Pancreas (tissue), 10 donors: ENCODE measurements at regions not wholly inside any gene's neighbourhood (a gene's known extent, or its start where the extent isn't known, plus 50 kb on each side); places are given as distances from the start of the nearest gene placed in this dataset.

ENCODE experiments used
- ATAC-seq, 4 donors: fragments of 200-7000 bp; cut with Tn5 transposase; one replicate each; pipeline versions ENCODE4 v1.8.0 to v1.9.1; 2020; ENCODE audit warnings: mild to moderate bottlenecking in 4 of 4, moderate library complexity in 4 of 4
- DNase-seq, 6 donors: peaks; one replicate each; pipeline ENCODE4 v3.0.0-alpha.2; 2020
- FAIRE-seq: peaks from 2 replicates; lab custom pipeline; 2012; peaks lifted over from hg19 to GRCh38; lab: Jason Lieb, UNC
- H3K27ac ChIP-seq, 4 donors: fragments of 200-600 bp; sonication (generic); 1 replicate in 3 of 4; 2 replicates in 1 of 4; pipeline versions ENCODE4 v1.5.0 to v1.8.0; 2020
- H3K27me3 ChIP-seq, 4 donors: fragments of 200-600 bp; one replicate each; pipeline ENCODE4 v1.8.0; 2021
- H3K36me3 ChIP-seq, 3 donors: fragments of 200-600 bp; sonication (generic) in 1 of 3; one replicate each; pipeline versions ENCODE4 v1.5.0 to v1.8.0; 2020 to 2021
- H3K4me1 ChIP-seq, 3 donors: fragments of 200-600 bp; one replicate each; pipeline ENCODE4 v1.8.0; 2021
- H3K4me3 ChIP-seq, 4 donors: fragments of 200-600 bp; sonication (generic) in 2 of 4; one replicate each; pipeline versions ENCODE4 v1.5.0 to v1.8.0; 2020 to 2021
- H3K9me3 ChIP-seq, 4 donors: fragments of 200-600 bp; one replicate each; pipeline ENCODE4 v1.8.0; 2021
- CTCF ChIP-seq, 4 donors: fragments of 200-600 bp; sonication (generic) in 3 of 4; IDR thresholded peaks; one replicate each; pipeline versions ENCODE4 v1.5.0 to v1.8.0; 2021; ENCODE audit warnings: antibody characterized with exemption in 4 of 4
- WGBS, 2 donors: extraction: QIAGEN DNeasy Blood & Tissue Kit; methylation state at CpG; one replicate each; pipeline ENCODE4 v1.1.7; 2013; 5-methylcytosine and 5-hydroxymethylcytosine counted together
- intact Hi-C, 3 donors: fragments of 100-400 bp; cut with DNase I; formaldehyde crosslinking; loops; one replicate each; pipeline versions ENCODE4 v1.11.1 to v1.14.2; 2022
- donor health status: healthy with polysubstance abuse.
- donor health status: DM: no; HTN: no; CAD: no; lungs with moderate emphysema.
- donor health status: DM: no; HTN: no; CAD: no.
- donor health status: control.
- donor health status: control.
- donor health status: Bipolar disorder and iron deficiency.
- donor health status: DM: yes; HTN: yes; CAD: no.
- donor health status: DM: no; HTN: no; CAD: no.
- donor health status: DM: no; HTN: no; CAD: no.
- donor health status: DM: yes; HTN: yes; CAD: no.

DNA sequence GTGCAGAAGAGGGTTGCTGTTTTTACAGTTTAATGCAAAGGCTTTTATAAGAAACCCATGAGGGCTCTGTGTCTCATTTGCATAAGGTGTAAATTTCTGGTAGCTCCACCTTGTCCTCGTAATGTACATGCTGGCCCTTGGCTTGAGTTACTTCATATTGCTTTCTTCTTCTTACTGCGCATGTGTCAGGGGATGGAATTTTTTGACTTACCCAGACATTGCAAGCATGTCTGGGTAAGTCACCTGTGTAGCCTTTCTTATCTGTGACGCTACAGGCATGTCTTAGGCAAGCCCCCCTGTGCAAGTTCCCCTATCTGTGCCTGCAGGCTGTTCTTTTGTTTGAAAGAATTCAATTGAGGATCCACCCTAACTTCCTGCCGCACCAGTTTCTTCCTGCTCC lies 274.2 kb downstream of the ETNK1 start:
- FAIRE-seq (no peak), ATAC-seq (no peak), DNase-seq (no peak)
- TF ChIP-seq CTCF (IDR thresholded peaks at IDR 0.05) = no peak
- H3K4me3 ChIP-seq = no peak overlapping the region
- H3K27me3 ChIP-seq = no peaks in the 10 kb centered on the region
- no peak overlapping the region for H3K27ac ChIP-seq
- H3K4me1 ChIP-seq = no peaks in the 10 kb centered on the region
- H3K9me3 ChIP-seq = no peaks in the 10 kb centered on the region
- WGBS, 2 donors = 62 to 77% methylated on average over 4 of the region's 4 CpGs
- intact Hi-C loops = no loop called here
- no peaks in the 10 kb centered on the region for H3K36me3 ChIP-seq

GRCh38 chr12:22900401-22900800 lies 275.4 kb downstream of the ETNK1 start:
- Histone ChIP-seq H3K36me3 (no peaks in the 10 kb centered on the region), H3K9me3 (no peaks in the 10 kb centered on the region), H3K4me3 (no peak overlapping the region), H3K27me3 (no peaks in the 10 kb centered on the region), H3K4me1 (no peaks in the 10 kb centered on the region), H3K27ac (no peak overlapping the region)
- no peak for TF ChIP-seq CTCF (IDR thresholded peaks at IDR 0.05)
- FAIRE-seq = no peak
- DNase-seq = no peak
- no peak for ATAC-seq
- intact Hi-C loops = no loop called here

DNA sequence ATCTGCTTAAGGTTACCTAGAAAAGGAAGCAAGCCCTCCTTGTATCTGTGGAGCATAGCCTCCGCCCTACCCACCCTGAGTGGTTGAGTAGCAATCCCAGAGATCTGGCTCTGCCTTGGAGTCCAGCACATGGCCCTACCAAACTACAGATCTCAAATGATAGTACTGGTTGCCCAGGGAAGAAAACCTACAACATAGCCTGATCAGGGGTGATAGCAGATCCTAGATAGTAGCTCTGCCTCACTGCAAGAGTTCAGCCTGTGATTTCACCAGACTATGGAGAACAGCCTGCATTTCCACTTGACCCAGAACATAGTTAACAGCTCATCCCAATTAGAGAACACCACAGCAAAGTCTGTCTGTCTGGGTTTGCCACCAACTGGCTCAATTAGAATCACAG lies 279.5 kb downstream of the ETNK1 start:
- Histone ChIP-seq H3K9me3 (no peaks in the 10 kb centered on the region), H3K27ac (no peak overlapping the region), H3K27me3 (no peaks in the 10 kb centered on the region), H3K4me1 (no peaks in the 10 kb centered on the region), H3K36me3 (no peaks in the 10 kb centered on the region), H3K4me3 (no peak overlapping the region)
- DNase-seq (no peak), ATAC-seq (no peak), FAIRE-seq (no peak)
- TF ChIP-seq CTCF (IDR thresholded peaks at IDR 0.05) = no peak
- intact Hi-C loops = no loop called here
- WGBS, 2 donors = 57 to 82% methylated on average over 1 of the region's 1 CpG

DNA sequence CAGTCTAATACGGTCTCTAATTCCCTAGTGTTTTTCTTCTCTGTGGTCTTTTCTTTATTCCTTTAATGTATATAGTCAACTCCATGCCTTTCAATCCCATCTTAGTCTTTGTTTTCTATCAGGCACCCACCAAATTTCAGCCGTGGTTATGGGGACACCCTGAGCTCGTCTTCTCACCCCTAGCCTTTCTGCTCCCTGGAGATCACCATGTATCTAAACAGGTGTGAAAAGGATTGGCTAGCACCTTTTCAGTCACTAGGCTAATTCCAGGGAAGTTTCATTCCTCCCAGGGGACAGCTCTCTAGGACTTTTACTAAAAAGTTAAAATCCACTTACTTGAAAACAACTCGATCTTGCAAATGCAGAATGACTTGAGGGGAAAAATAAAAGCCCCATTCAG lies 291.3 kb downstream of the ETNK1 start:
- H3K9me3 ChIP-seq = no peaks in the 10 kb centered on the region
- DNase-seq (no peak), ATAC-seq (no peak), FAIRE-seq (no peak)
- no peaks in the 10 kb centered on the region for H3K4me1 ChIP-seq
- H3K27ac ChIP-seq = no peak overlapping the region
- H3K36me3 ChIP-seq = no peaks in the 10 kb centered on the region
- 32 to 42% methylated on average over 4 of the region's 4 CpGs for WGBS, 2 donors
- H3K4me3 ChIP-seq = no peak overlapping the region
- TF ChIP-seq CTCF (IDR thresholded peaks at IDR 0.05) = no peak
- no peaks in the 10 kb centered on the region for H3K27me3 ChIP-seq
- intact Hi-C loops = no loop called here

DNA sequence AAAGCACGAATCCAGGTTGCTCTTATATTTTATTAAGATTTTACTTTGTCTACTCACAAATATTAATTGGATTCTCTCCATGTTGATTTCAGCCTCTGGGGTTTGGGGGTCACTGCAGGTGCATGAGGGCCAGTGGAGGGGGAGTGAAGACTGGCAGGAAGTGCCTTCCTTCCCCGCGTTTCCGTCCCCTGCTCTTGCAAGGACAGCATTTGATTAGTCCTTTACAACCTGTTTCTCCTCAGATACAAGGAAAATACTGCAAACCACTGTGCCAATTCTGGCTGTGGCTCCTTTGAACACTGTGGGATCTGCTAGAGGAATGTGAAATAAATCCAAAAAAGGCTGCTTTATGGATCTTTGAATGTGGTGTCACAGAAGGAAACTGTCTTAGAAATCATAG lies 291.8 kb downstream of the ETNK1 start:
- DNase-seq = no peak
- Histone ChIP-seq H3K4me1 (no peaks in the 10 kb centered on the region), H3K27me3 (no peaks in the 10 kb centered on the region), H3K9me3 (no peaks in the 10 kb centered on the region), H3K27ac (no peak overlapping the region), H3K4me3 (no peak overlapping the region), H3K36me3 (no peaks in the 10 kb centered on the region)
- 21 to 29% methylated on average over 4 of the region's 4 CpGs for WGBS, 2 donors
- no peak for ATAC-seq
- no peak for TF ChIP-seq CTCF (IDR thresholded peaks at IDR 0.05)
- no peak for FAIRE-seq
- intact Hi-C loops = no loop called here
